Activated B cell treated with CpG ODN at 0.5 μM for 24 hours (primary cell): ENCODE measurements at regions not wholly inside any gene's neighbourhood (a gene's known extent, or its start where the extent isn't known, plus 50 kb on each side); places are given as distances from the start of the nearest gene placed in this dataset.

Experiments
- ATAC-seq: fragments of 200-7000 bp; cut with Tn5 transposase; one replicate; pipeline ENCODE4 v1.10.0; 2021; ENCODE audit warnings: low read depth, mild to moderate bottlenecking, moderate library complexity
- CTCF ChIA-PET: fragments of 350-600 bp; sonication (Branson Sonifier 250); formaldehyde crosslinking; loops from one replicate; lab custom pipeline; 2021; ENCODE audit warnings: antibody characterized with exemption; lab: Charles Lee
- POLR2A ChIA-PET: fragments of 350-600 bp; sonication (Branson Sonifier 250); formaldehyde crosslinking; loops from one replicate; lab custom pipeline; 2021; ENCODE audit warnings: antibody characterized with exemption; lab: Charles Lee
- DNase-seq: peaks from one replicate; pipeline ENCODE4 v3.0.0; 2022
- H3K27ac Mint-ChIP-seq: one replicate; pipeline ENCODE4 v1.8.0; 2020; ENCODE audit warnings: mixed read lengths
- H3K27me3 Mint-ChIP-seq: one replicate; pipeline ENCODE4 v1.8.0; 2021; ENCODE audit warnings: mixed read lengths
- H3K36me3 Mint-ChIP-seq: one replicate; pipeline ENCODE4 v1.8.0; 2021; ENCODE audit warnings: low read depth, mixed read lengths
- H3K4me1 Mint-ChIP-seq: one replicate; pipeline ENCODE4 v1.8.0; 2021; ENCODE audit warnings: mixed read lengths
- H3K4me3 Mint-ChIP-seq: one replicate; pipeline ENCODE4 v1.8.0; 2020; ENCODE audit warnings: mild to moderate bottlenecking, mixed read lengths
- H3K9me3 Mint-ChIP-seq: one replicate; pipeline ENCODE4 v1.8.0; 2020; ENCODE audit warnings: mixed read lengths
- CTCF ChIP-seq: fragments of 200-600 bp; IDR thresholded peaks from one replicate; pipeline ENCODE4 v1.8.0; 2022; ENCODE audit warnings: antibody characterized with exemption, mild to moderate bottlenecking
- intact Hi-C: fragments of 100-400 bp; cut with micrococcal nuclease; formaldehyde crosslinking; loops from one replicate; pipeline ENCODE4 v1.15.1; 2024

GRCh38 chr3:159796744-159797143 lies 191.9 kb upstream of the IL12A start:
- no peak for ATAC-seq
- Mint-ChIP-seq H3K36me3 (no peaks in the 10 kb centered on the region), H3K27ac (no peak overlapping the region), H3K9me3 (no peaks in the 10 kb centered on the region), H3K4me3 (no peak overlapping the region), H3K4me1 (no peaks in the 10 kb centered on the region), H3K27me3 (no peaks in the 10 kb centered on the region)
- ChIA-PET POLR2A (no interaction called here), CTCF (interaction anchor here (1.1 kb wide), 1 partner anchor 15 kb away, joined by 3 read pairs; no protein-coding TSS in a partner anchor)
- DNase-seq, result no peak
- intact Hi-C loops, result no loop called here
- no peak for TF ChIP-seq CTCF

- Mint-ChIP-seq H3K27ac (no peak overlapping the region), H3K4me1 (no peaks in the 10 kb centered on the region), H3K9me3 (no peaks in the 10 kb centered on the region), H3K36me3 (no peaks in the 10 kb centered on the region), H3K4me3 (no peak overlapping the region), H3K27me3 (no peaks in the 10 kb centered on the region)
- ChIA-PET POLR2A (no interaction called here), CTCF (interaction anchor here (0.6 kb wide), 1 partner anchor 597 kb away, joined by 4 read pairs; no protein-coding TSS in a partner anchor)
- intact Hi-C loops, result no loop called here
- DNase-seq (no peak), ATAC-seq (no peak)
- TF ChIP-seq CTCF, result no peak
Observed at GRCh38 chr3:159797771-159798170, 190.9 kb upstream of the IL12A start.

DNA sequence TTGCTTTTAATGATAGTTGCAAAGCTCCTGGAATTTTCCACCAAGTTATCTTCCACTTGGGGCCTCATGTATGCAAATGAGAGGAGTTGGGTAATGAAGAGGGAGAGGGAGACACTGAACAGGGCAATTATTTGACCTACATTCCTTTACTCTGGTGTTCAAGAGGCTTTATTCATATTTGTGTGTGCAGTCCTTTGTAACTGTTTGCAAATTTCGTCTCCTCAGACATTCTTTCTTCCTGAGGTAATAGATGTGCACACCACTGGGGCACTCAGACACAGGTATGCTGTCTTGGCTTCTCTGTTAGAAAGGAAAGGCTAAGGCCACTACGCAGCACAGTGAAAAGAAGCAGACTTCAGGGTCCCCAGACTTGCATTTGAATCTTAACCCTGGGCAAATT lies 189.7 kb upstream of the IL12A start:
- ChIA-PET POLR2A (no interaction called here), CTCF (no interaction called here)
- intact Hi-C loops, result no loop called here
- Mint-ChIP-seq H3K4me1 (no peaks in the 10 kb centered on the region), H3K27me3 (no peaks in the 10 kb centered on the region), H3K4me3 (no peak overlapping the region), H3K27ac (no peak overlapping the region), H3K9me3 (no peaks in the 10 kb centered on the region), H3K36me3 (no peaks in the 10 kb centered on the region)
- DNase-seq (no peak), ATAC-seq (no peak)
- TF ChIP-seq CTCF, result no peak

- Mint-ChIP-seq H3K27ac (no peak overlapping the region), H3K9me3 (no peaks in the 10 kb centered on the region), H3K4me3 (no peak overlapping the region), H3K36me3 (no peaks in the 10 kb centered on the region), H3K4me1 (no peaks in the 10 kb centered on the region), H3K27me3 (no peaks in the 10 kb centered on the region)
- POLR2A ChIA-PET, result no interaction called here
- CTCF ChIA-PET, result no interaction called here
- ATAC-seq (no peak), DNase-seq (no peak)
- intact Hi-C loops, result loop anchor here (10.0 kb wide), 1 partner anchor 666 kb away; no protein-coding TSS in a partner anchor
- no peak for TF ChIP-seq CTCF
Observed at GRCh38 chr3:159800434-159801155, 188.0 kb upstream of the IL12A start.

GRCh38 chr3:159802864-159803263 lies 185.8 kb upstream of the IL12A start:
- intact Hi-C loops, result loop anchor here (10.0 kb wide), 1 partner anchor 668 kb away; no protein-coding TSS in a partner anchor
- ChIA-PET CTCF (no interaction called here), POLR2A (no interaction called here)
- TF ChIP-seq CTCF, result no peak
- Mint-ChIP-seq H3K4me3 (no peak overlapping the region), H3K27ac (no peak overlapping the region), H3K4me1 (no peaks in the 10 kb centered on the region), H3K9me3 (no peaks in the 10 kb centered on the region), H3K27me3 (no peaks in the 10 kb centered on the region), H3K36me3 (no peaks in the 10 kb centered on the region)
- ATAC-seq (no peak), DNase-seq (no peak)
